ENCODE measurements at regions not wholly inside any gene's neighbourhood (a gene's known extent, or its start where the extent isn't known, plus 50 kb on each side); places are given as distances from the start of the nearest gene placed in this dataset.

- no peak overlapping the region for H3K9ac ChIP-seq (ENCODE audit: low read length)
- H3K4me1 ChIP-seq (ENCODE audit: control insufficient read depth, insufficient read depth, low read length) = no peaks in the 10 kb centered on the region
- no peak overlapping the region for H3K4me3 ChIP-seq (ENCODE audit: low read length)
- H3K27me3 ChIP-seq (ENCODE audit: control insufficient read depth, insufficient read depth, low read length) = no peaks in the 10 kb centered on the region
- no peak overlapping the region for H3K27ac ChIP-seq (ENCODE audit: low read depth, low read length)
- H3K36me3 ChIP-seq (ENCODE audit: control insufficient read depth, insufficient read depth, low read length) = no peaks in the 10 kb centered on the region
Observed at GRCh38 chr6:16819752-16820151, 58.5 kb upstream of the ATXN1 start.

GRCh38 chr6:16818992-16819626 is 57.8 kb upstream of the ATXN1 start:
- no peaks in the 10 kb centered on the region for H3K36me3 ChIP-seq (ENCODE audit: control insufficient read depth, insufficient read depth, low read length)
- no peak overlapping the region for H3K9ac ChIP-seq (ENCODE audit: low read length)
- no peak overlapping the region for H3K27ac ChIP-seq (ENCODE audit: low read depth, low read length)
- H3K4me3 ChIP-seq (ENCODE audit: low read length) = no peak overlapping the region
- H3K27me3 ChIP-seq (ENCODE audit: control insufficient read depth, insufficient read depth, low read length) = no peaks in the 10 kb centered on the region
- H3K4me1 ChIP-seq (ENCODE audit: control insufficient read depth, insufficient read depth, low read length) = no peaks in the 10 kb centered on the region

GRCh38 chr6:16817594-16817993 is 56.3 kb upstream of the ATXN1 start:
- no peak overlapping the region for H3K27ac ChIP-seq (ENCODE audit: low read depth, low read length)
- no peaks in the 10 kb centered on the region for H3K36me3 ChIP-seq (ENCODE audit: control insufficient read depth, insufficient read depth, low read length)
- no peak overlapping the region for H3K9ac ChIP-seq (ENCODE audit: low read length)
- H3K4me3 ChIP-seq (ENCODE audit: low read length) = no peak overlapping the region
- H3K27me3 ChIP-seq (ENCODE audit: control insufficient read depth, insufficient read depth, low read length) = no peaks in the 10 kb centered on the region
- H3K4me1 ChIP-seq (ENCODE audit: control insufficient read depth, insufficient read depth, low read length) = no peaks in the 10 kb centered on the region

GRCh38 chr6:16816891-16817290 is 55.6 kb upstream of the ATXN1 start:
- no peaks in the 10 kb centered on the region for H3K27me3 ChIP-seq (ENCODE audit: control insufficient read depth, insufficient read depth, low read length)
- no peak overlapping the region for H3K27ac ChIP-seq (ENCODE audit: low read depth, low read length)
- no peak overlapping the region for H3K9ac ChIP-seq (ENCODE audit: low read length)
- H3K4me1 ChIP-seq (ENCODE audit: control insufficient read depth, insufficient read depth, low read length) = no peaks in the 10 kb centered on the region
- no peak overlapping the region for H3K4me3 ChIP-seq (ENCODE audit: low read length)
- H3K36me3 ChIP-seq (ENCODE audit: control insufficient read depth, insufficient read depth, low read length) = no peaks in the 10 kb centered on the region

GRCh38 chr6:16812993-16813392 is 51.7 kb upstream of the ATXN1 start:
- Histone ChIP-seq H3K36me3 (ENCODE audit: control insufficient read depth, insufficient read depth, low read length) (no peaks in the 10 kb centered on the region), H3K27me3 (ENCODE audit: control insufficient read depth, insufficient read depth, low read length) (no peaks in the 10 kb centered on the region), H3K9ac (ENCODE audit: low read length) (no peak overlapping the region), H3K4me3 (ENCODE audit: low read length) (no peak overlapping the region), H3K27ac (ENCODE audit: low read depth, low read length) (no peak overlapping the region), H3K4me1 (ENCODE audit: control insufficient read depth, insufficient read depth, low read length) (no peaks in the 10 kb centered on the region)

- Histone ChIP-seq H3K4me1 (ENCODE audit: control insufficient read depth, insufficient read depth, low read length) (no peaks in the 10 kb centered on the region), H3K9ac (ENCODE audit: low read length) (no peak overlapping the region)
Observed at GRCh38 chr6:16811277-16811979, 50.2 kb upstream of the ATXN1 start.

More at GRCh38 chr6:16811277-16811979, 50.2 kb upstream of the ATXN1 start:
- no peak overlapping the region for H3K4me3 ChIP-seq (ENCODE audit: low read length)
- no peaks in the 10 kb centered on the region for H3K36me3 ChIP-seq (ENCODE audit: control insufficient read depth, insufficient read depth, low read length)
- H3K27me3 ChIP-seq (ENCODE audit: control insufficient read depth, insufficient read depth, low read length) = no peaks in the 10 kb centered on the region
- no peak overlapping the region for H3K27ac ChIP-seq (ENCODE audit: low read depth, low read length)
